UCSD-AML1 (cell line): ENCODE measurements at regions not wholly inside any gene's neighbourhood (a gene's known extent, or its start where the extent isn't known, plus 50 kb on each side); places are given as distances from the start of the nearest gene placed in this dataset.
"Not testable (repeated sequence)": the region's sequence is repeated elsewhere in the genome, so short reads cannot be mapped to it uniquely, and the experiment has no call there.

Experiments
- DNase-seq: peaks from one replicate; lab custom pipeline; 2025; ENCODE audit not compliant: unreplicated experiment; lab: John Stamatoyannopoulos, UW

GRCh38 chr7:37545619-37546534 lies 97.2 kb upstream of the ELMO1 start:
- DNase-seq = no peak

GRCh38 chr7:37546677-37547076 lies 98.0 kb upstream of the ELMO1 start:
- no peak for DNase-seq

- DNase-seq = no peak
These were observed 100.6 kb upstream of the ELMO1 start for GRCh38 chr7:37549076-37549931.

- no peak for DNase-seq
These were observed 101.8 kb upstream of the ELMO1 start for GRCh38 chr7:37550426-37550825.

GRCh38 chr7:37550872-37551271 lies 102.2 kb upstream of the ELMO1 start:
- DNase-seq = no peak

GRCh38 chr7:37552030-37552429 lies 103.4 kb upstream of the ELMO1 start:
- DNase-seq = no peak

GRCh38 chr7:37552439-37552838 lies 103.8 kb upstream of the ELMO1 start:
- DNase-seq = not testable (repeated sequence)

GRCh38 chr7:37555528-37555927 lies 106.9 kb upstream of the ELMO1 start:
- DNase-seq = no peak

- no peak for DNase-seq
These were observed 109.0 kb upstream of the ELMO1 start for GRCh38 chr7:37557571-37558209.

- no peak for DNase-seq
These were observed 109.8 kb upstream of the ELMO1 start for GRCh38 chr7:37558320-37559096.

GRCh38 chr7:37570145-37570544 lies 113.4 kb upstream of the GPR141 start:
- DNase-seq = no peak

- DNase-seq = no peak
These were observed 111.8 kb upstream of the GPR141 start for GRCh38 chr7:37571806-37572205.

GRCh38 chr7:37577412-37577811 lies 106.2 kb upstream of the GPR141 start:
- DNase-seq = no peak

- DNase-seq = no peak
These were observed 105.7 kb upstream of the GPR141 start for GRCh38 chr7:37577901-37578300.

- no peak for DNase-seq
These were observed 105.2 kb upstream of the GPR141 start for GRCh38 chr7:37578350-37578749.

- DNase-seq = no peak
These were observed 103.2 kb upstream of the GPR141 start for GRCh38 chr7:37580376-37580775.

GRCh38 chr7:37584651-37585463 lies 98.7 kb upstream of the GPR141 start:
- not testable (repeated sequence) for DNase-seq

- DNase-seq = no peak
These were observed 92.7 kb upstream of the GPR141 start for GRCh38 chr7:37590824-37591223.

- DNase-seq = no peak
These were observed 91.2 kb upstream of the GPR141 start for GRCh38 chr7:37592366-37592765.

GRCh38 chr7:37594602-37595001 lies 89.0 kb upstream of the GPR141 start:
- no peak for DNase-seq
